ENCODE measurements at regions not wholly inside any gene's neighbourhood (a gene's known extent, or its start where the extent isn't known, plus 50 kb on each side); places are given as distances from the start of the nearest gene placed in this dataset.

DNA sequence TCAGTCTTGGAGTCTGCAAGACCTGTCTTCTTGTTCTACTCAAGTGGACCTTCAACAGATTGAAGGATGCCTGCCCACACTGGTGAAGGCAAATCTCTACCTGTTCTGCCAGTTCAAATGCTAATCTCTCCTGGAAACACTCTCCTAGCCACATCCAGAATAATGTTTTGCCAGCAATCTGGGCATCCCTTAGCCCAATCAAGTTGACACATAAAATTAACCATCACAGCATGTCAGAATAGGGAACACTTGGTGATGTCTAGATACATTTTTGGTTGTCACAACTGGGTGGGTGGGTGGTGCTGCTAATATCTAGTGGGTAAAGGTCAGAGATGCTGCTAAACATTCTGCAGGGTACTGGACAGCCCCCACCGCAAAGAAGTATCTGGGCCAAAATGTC, 744.9 kb upstream of the SOX9 start:
- Histone ChIP-seq H3K9me3 (no peaks in the 10 kb centered on the region), H3K4me1 (no peaks in the 10 kb centered on the region), H3K36me3 (no peaks in the 10 kb centered on the region), H3K27ac (no peak overlapping the region), H3K4me3 (no peak overlapping the region), H3K27me3 (no peaks in the 10 kb centered on the region)
- TF ChIP-seq, protein P1, sequence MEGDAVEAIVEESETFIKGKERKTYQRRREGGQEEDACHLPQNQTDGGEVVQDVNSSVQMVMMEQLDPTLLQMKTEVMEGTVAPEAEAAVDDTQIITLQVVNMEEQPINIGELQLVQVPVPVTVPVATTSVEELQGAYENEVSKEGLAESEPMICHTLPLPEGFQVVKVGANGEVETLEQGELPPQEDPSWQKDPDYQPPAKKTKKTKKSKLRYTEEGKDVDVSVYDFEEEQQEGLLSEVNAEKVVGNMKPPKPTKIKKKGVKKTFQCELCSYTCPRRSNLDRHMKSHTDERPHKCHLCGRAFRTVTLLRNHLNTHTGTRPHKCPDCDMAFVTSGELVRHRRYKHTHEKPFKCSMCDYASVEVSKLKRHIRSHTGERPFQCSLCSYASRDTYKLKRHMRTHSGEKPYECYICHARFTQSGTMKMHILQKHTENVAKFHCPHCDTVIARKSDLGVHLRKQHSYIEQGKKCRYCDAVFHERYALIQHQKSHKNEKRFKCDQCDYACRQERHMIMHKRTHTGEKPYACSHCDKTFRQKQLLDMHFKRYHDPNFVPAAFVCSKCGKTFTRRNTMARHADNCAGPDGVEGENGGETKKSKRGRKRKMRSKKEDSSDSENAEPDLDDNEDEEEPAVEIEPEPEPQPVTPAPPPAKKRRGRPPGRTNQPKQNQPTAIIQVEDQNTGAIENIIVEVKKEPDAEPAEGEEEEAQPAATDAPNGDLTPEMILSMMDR (IDR thresholded peaks at IDR 0.05), result no peak
- DNase-seq (ENCODE audit: low spot score), result no peak

DNA sequence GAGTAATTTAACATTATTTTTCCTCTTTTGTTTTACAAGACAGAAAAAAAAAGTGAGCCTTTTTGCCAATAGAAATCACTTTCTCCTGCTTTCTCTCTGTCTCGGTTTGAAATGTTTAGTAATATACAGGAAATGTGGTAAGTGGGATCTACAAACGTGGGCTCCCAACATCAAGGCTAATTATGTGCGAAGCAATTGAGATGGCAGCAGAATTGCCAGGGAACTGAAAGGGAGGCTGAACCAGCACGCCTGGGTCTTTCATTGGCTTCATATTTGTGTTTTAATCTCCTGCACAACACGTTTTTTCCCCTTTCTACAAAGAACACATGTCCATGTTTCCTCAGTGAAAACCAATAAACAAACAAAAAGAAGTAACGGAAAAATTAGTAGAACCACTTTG, 743.9 kb upstream of the SOX9 start:
- H3K4me1 ChIP-seq, result no peaks in the 10 kb centered on the region
- no peak for DNase-seq (ENCODE audit: low spot score)
- no peaks in the 10 kb centered on the region for H3K36me3 ChIP-seq
- no peaks in the 10 kb centered on the region for H3K9me3 ChIP-seq
- TF ChIP-seq, protein P1 (IDR thresholded peaks at IDR 0.05), result no peak
- no peak overlapping the region for H3K4me3 ChIP-seq
- no peaks in the 10 kb centered on the region for H3K27me3 ChIP-seq
- no peak overlapping the region for H3K27ac ChIP-seq

DNA sequence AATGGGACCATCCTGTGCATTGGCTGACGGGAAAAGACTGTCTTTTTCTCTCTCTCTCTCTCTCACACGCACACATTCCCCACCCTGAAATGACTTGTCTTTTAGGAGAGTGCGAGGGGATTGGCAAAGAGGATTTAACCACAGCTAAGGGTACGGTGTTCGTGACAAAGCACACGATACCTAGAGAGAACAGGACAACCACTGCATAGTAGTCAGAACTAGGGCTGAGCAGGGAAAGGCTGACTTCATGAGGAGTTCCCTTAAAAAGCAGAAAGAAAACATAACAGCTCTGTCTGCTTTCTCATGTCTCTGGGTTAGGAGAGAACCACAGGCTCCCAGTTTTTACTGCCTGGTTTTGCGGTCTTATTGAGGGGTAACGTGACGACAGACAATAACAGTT, 742.8 kb upstream of the SOX9 start:
- H3K9me3 ChIP-seq, result no peaks in the 10 kb centered on the region

DNA sequence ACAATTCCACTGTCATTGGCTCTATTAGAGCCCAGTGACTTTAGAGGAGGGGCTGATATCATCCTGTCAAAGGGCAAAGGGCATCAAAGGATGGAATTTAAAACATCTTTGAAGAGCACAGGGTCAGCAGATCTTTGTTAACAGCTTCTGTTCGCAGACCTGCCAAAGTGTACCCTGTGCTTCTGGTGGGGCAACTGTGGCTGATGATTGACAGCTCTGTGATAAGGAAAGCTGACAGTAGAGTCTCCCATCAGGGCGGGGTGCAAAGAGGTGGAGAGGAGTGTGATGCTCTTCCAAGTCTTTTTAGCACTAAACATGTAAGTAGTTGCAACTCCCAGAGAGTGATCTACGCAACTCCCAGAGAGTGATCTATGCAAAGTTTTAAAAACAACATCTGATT, 742.1 kb upstream of the SOX9 start:
- Histone ChIP-seq H3K27ac (no peak overlapping the region), H3K9me3 (no peaks in the 10 kb centered on the region), H3K36me3 (no peaks in the 10 kb centered on the region), H3K27me3 (no peaks in the 10 kb centered on the region), H3K4me1 (no peaks in the 10 kb centered on the region), H3K4me3 (no peak overlapping the region)
- TF ChIP-seq, protein P1 (IDR thresholded peaks at IDR 0.05), result no peak
- DNase-seq (ENCODE audit: low spot score), result no peak

More for the DNA sequence above, 742.8 kb upstream of the SOX9 start:
- Histone ChIP-seq H3K4me1 (no peaks in the 10 kb centered on the region), H3K27ac (no peak overlapping the region), H3K36me3 (no peaks in the 10 kb centered on the region), H3K4me3 (no peak overlapping the region), H3K27me3 (no peaks in the 10 kb centered on the region)
- TF ChIP-seq, protein P1 (IDR thresholded peaks at IDR 0.05), result no peak
- DNase-seq (ENCODE audit: low spot score), result no peak

DNA sequence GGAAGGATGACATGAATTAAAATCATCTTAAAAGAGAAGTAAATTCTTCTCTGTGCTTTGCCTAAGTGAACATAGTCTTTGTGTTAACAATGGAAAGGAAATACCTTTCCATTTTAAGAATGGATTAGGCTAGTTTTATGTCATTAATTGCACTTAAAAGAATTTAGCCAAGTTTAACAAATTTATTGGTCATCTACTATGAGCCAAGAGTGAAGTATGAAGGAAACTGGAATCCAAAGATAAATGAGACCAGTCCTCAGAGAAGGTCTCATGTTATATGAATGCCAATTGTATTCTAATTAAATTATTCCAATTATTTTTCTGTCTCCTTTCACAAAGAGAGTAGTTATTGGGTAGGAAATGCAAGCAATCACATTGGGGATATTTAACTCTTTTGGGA, 741.3 kb upstream of the SOX9 start:
- TF ChIP-seq, protein P1 (IDR thresholded peaks at IDR 0.05), result no peak
- H3K36me3 ChIP-seq, result no peaks in the 10 kb centered on the region
- no peaks in the 10 kb centered on the region for H3K27me3 ChIP-seq
- H3K9me3 ChIP-seq, result no peaks in the 10 kb centered on the region
- no peak for DNase-seq (ENCODE audit: low spot score)
- no peak overlapping the region for H3K27ac ChIP-seq
- H3K4me3 ChIP-seq, result no peak overlapping the region
- H3K4me1 ChIP-seq, result no peaks in the 10 kb centered on the region

DNA sequence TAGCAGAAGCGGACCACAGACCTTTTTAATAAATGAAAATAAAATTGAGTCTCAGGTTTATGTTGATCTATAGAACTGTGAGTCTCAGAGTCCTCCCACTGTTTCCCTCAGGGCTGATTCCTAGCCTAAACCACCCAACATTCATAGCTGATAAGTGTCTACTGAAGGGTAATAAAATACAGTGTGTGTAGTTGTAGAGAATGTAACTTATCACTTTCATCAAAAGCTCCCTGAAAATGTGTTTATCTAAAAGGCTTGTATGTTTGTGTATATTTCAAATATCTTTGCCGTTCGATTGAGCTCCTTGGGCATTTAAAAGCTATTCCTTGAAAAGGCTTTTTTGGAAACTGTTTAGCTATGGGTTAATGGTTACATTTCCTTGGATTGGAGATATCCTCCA, 740.3 kb upstream of the SOX9 start:
- Histone ChIP-seq H3K27me3 (no peaks in the 10 kb centered on the region), H3K9me3 (no peaks in the 10 kb centered on the region), H3K4me1 (no peaks in the 10 kb centered on the region), H3K4me3 (no peak overlapping the region), H3K36me3 (no peaks in the 10 kb centered on the region), H3K27ac (no peak overlapping the region)
- DNase-seq (ENCODE audit: low spot score), result no peak
- TF ChIP-seq, protein P1 (IDR thresholded peaks at IDR 0.05), result no peak
